WTC11 (cell line): ENCODE measurements at regions not wholly inside any gene's neighbourhood (a gene's known extent, or its start where the extent isn't known, plus 50 kb on each side); places are given as distances from the start of the nearest gene placed in this dataset.

Experiments
- ATAC-seq: fragments of 200-7000 bp; cut with Tn5 transposase; 2 replicates; pipeline ENCODE4 v1.10.0; 2021; ENCODE audit warnings: mild to moderate bottlenecking, moderate library complexity
- CTCF ChIA-PET: fragments of 300-600 bp; sonication (Branson Sonifier 250); formaldehyde crosslinking; loops from one replicate; lab custom pipeline; 2021; ENCODE audit warnings: antibody characterized with exemption; lab: Charles Lee
- POLR2A ChIA-PET: fragments of 350-600 bp; sonication (Branson Sonifier 250); formaldehyde crosslinking; loops from one replicate; lab custom pipeline; 2021; ENCODE audit warnings: antibody characterized with exemption; lab: Charles Lee
- DNase-seq: peaks from one replicate; pipeline ENCODE4 v3.0.0; 2021; ENCODE audit warnings: low spot score
- H3K27ac Mint-ChIP-seq: 2 replicates; pipeline ENCODE4 v1.8.0; 2021; ENCODE audit warnings: mixed read lengths
- H3K27me3 Mint-ChIP-seq: 2 replicates; pipeline ENCODE4 v1.8.0; 2021; ENCODE audit warnings: low read depth, mild to moderate bottlenecking, moderate library complexity, mixed read lengths
- H3K36me3 Mint-ChIP-seq: 2 replicates; pipeline ENCODE4 v1.8.0; 2021; ENCODE audit warnings: mixed read lengths
- H3K4me1 Mint-ChIP-seq: 2 replicates; pipeline ENCODE4 v1.8.0; 2022; ENCODE audit warnings: mixed read lengths
- H3K4me3 Mint-ChIP-seq: 2 replicates; pipeline ENCODE4 v1.8.0; 2021; ENCODE audit warnings: mild to moderate bottlenecking, moderate library complexity, mixed read lengths
- H3K9me3 Mint-ChIP-seq: 2 replicates; pipeline ENCODE4 v1.8.0; 2021; ENCODE audit warnings: mixed read lengths
- CREB1 ChIP-seq: sonication (generic); formaldehyde crosslinking; IDR thresholded peaks from 2 replicates; pipeline ENCODE4 v1.8.0; 2023; ENCODE audit warnings: mild to moderate bottlenecking, missing genetic modification reagents
- E2F1 ChIP-seq: sonication (generic); formaldehyde crosslinking; IDR thresholded peaks from 2 replicates; pipeline ENCODE4 v1.8.0; 2022; ENCODE audit warnings: mild to moderate bottlenecking, missing genetic modification reagents
- E2F5 ChIP-seq: sonication (generic); formaldehyde crosslinking; IDR thresholded peaks from 2 replicates; pipeline ENCODE4 v1.8.1; 2022; ENCODE audit warnings: mild to moderate bottlenecking, moderate library complexity, missing genetic modification reagents
- ETV6 ChIP-seq: sonication (generic); formaldehyde crosslinking; IDR thresholded peaks from 2 replicates; pipeline ENCODE4 v1.8.1; 2022; ENCODE audit warnings: mild to moderate bottlenecking, missing genetic modification reagents
- FOXJ3 ChIP-seq: sonication (generic); formaldehyde crosslinking; IDR thresholded peaks from 2 replicates; pipeline ENCODE4 v1.9.0; 2021; ENCODE audit warnings: missing genetic modification reagents, mild to moderate bottlenecking, borderline replicate concordance
- GABPB1 ChIP-seq: sonication (generic); formaldehyde crosslinking; IDR thresholded peaks from 2 replicates; pipeline ENCODE4 v1.8.1; 2023; ENCODE audit warnings: mild to moderate bottlenecking, missing genetic modification reagents
- HMGXB4 ChIP-seq: sonication (generic); formaldehyde crosslinking; IDR thresholded peaks from 2 replicates; pipeline ENCODE4 v1.8.1; 2023; ENCODE audit warnings: mild to moderate bottlenecking, moderate library complexity, missing genetic modification reagents
- IRF1 ChIP-seq: sonication (generic); formaldehyde crosslinking; IDR thresholded peaks from 2 replicates; pipeline ENCODE4 v1.8.0; 2023; ENCODE audit warnings: missing genetic modification reagents
- IRF2 ChIP-seq: sonication (generic); formaldehyde crosslinking; IDR thresholded peaks from 2 replicates; pipeline ENCODE4 v1.8.0; 2022; ENCODE audit warnings: low read depth, missing genetic modification reagents, borderline replicate concordance
- MYBL2 ChIP-seq: sonication (generic); formaldehyde crosslinking; IDR thresholded peaks from 2 replicates; pipeline ENCODE4 v1.8.1; 2023; ENCODE audit warnings: mild to moderate bottlenecking, moderate library complexity, missing genetic modification reagents
- NR2C2 ChIP-seq: sonication (generic); formaldehyde crosslinking; IDR thresholded peaks from 2 replicates; pipeline ENCODE4 v1.8.0; 2022; ENCODE audit warnings: mild to moderate bottlenecking, missing genetic modification reagents
- OVOL2 ChIP-seq: fragments of 250-450 bp; sonication (Bioruptor Pico); IDR thresholded peaks from 2 replicates; pipeline ENCODE4 v1.9.0; 2021; ENCODE audit warnings: mild to moderate bottlenecking, borderline replicate concordance
- TP53 ChIP-seq: sonication (generic); formaldehyde crosslinking; IDR thresholded peaks from 2 replicates; pipeline ENCODE4 v1.8.1; 2023; ENCODE audit warnings: mild to moderate bottlenecking, missing genetic modification reagents
- ZBTB21 ChIP-seq: sonication (generic); formaldehyde crosslinking; IDR thresholded peaks from 2 replicates; pipeline ENCODE4 v1.8.1; 2023; ENCODE audit warnings: mild to moderate bottlenecking, missing genetic modification reagents, borderline replicate concordance
- ZNF219 ChIP-seq: sonication (generic); formaldehyde crosslinking; IDR thresholded peaks from 2 replicates; pipeline ENCODE4 v1.8.0; 2023; ENCODE audit warnings: missing genetic modification reagents, mild to moderate bottlenecking, borderline replicate concordance
- ZNF232 ChIP-seq: sonication (generic); formaldehyde crosslinking; IDR thresholded peaks from 2 replicates; pipeline ENCODE4 v1.8.0; 2022; ENCODE audit warnings: mild to moderate bottlenecking, missing genetic modification reagents
- ZNF532 ChIP-seq: fragments of 250-450 bp; sonication (Bioruptor Pico); IDR thresholded peaks from 2 replicates; pipeline ENCODE4 v1.9.0; 2021; ENCODE audit warnings: mild to moderate bottlenecking, borderline replicate concordance

GRCh38 chr4:153096344-153096743 lies 107.9 kb upstream of the TRIM2 start:
- no peak overlapping the region for H3K27ac Mint-ChIP-seq
- ATAC-seq, result no peak
- no peaks in the 10 kb centered on the region for H3K36me3 Mint-ChIP-seq
- no peaks in the 10 kb centered on the region for H3K27me3 Mint-ChIP-seq
- peaks cover 6% of the 10 kb centered on the region for H3K9me3 Mint-ChIP-seq
- TF ChIP-seq FOXJ3 (CRISPR knock-in tag), result no peak
- TF ChIP-seq ETV6 (CRISPR knock-in tag), result no peak
- no peak for TF ChIP-seq E2F1 (CRISPR knock-in tag)
- TF ChIP-seq ZBTB21, result no peak
- TF ChIP-seq E2F5 (CRISPR knock-in tag), result no peak
- TF ChIP-seq IRF2 (CRISPR knock-in tag), result no peak
- TF ChIP-seq, all 79 proteins: peak for 0
- CTCF ChIA-PET, result interaction anchor here (0.5 to 2.6 kb wide), 2 partner anchors 12 to 207 kb away, joined by 3 to 23 read pairs; no protein-coding TSS in a partner anchor
- no peak for DNase-seq
- no peak overlapping the region for H3K4me3 Mint-ChIP-seq
- H3K4me1 Mint-ChIP-seq, result peaks cover 9% of the 10 kb centered on the region
- POLR2A ChIA-PET, result no interaction called here

GRCh38 chr4:153098427-153098826 lies 105.8 kb upstream of the TRIM2 start:
- Mint-ChIP-seq H3K9me3 (peaks cover under 1% of the 10 kb centered on the region; the same call in 1 of the 2 replicates), H3K27me3 (no peaks in the 10 kb centered on the region; the same call in 1 of the 2 replicates), H3K36me3 (no peaks in the 10 kb centered on the region), H3K27ac (no peak overlapping the region), H3K4me3 (no peak overlapping the region), H3K4me1 (peaks cover 9% of the 10 kb centered on the region)
- DNase-seq (no peak), ATAC-seq (no peak)
- ChIA-PET POLR2A (no interaction called here), CTCF (interaction anchor here (1.2 to 2.6 kb wide), 3 partner anchors 14 to 162 kb away, joined by 3 to 23 read pairs (median 3); partner anchors contain the start of gene FHDC1)
- TF ChIP-seq GABPB1 (CRISPR knock-in tag) (no peak), ZNF219 (CRISPR knock-in tag) (no peak), OVOL2 (CRISPR knock-in tag) (no peak), ZNF532 (CRISPR knock-in tag) (no peak), E2F5 (CRISPR knock-in tag) (no peak), TP53 (no peak), ZNF232 (CRISPR knock-in tag) (no peak), ZBTB21 (no peak), NR2C2 (CRISPR knock-in tag) (no peak), CREB1 (no peak), MYBL2 (CRISPR knock-in tag) (no peak), IRF1 (CRISPR knock-in tag) (no peak), HMGXB4 (CRISPR knock-in tag) (no peak)
